GM21786 (cell line): ENCODE measurements at regions not wholly inside any gene's neighbourhood (a gene's known extent, or its start where the extent isn't known, plus 50 kb on each side); places are given as distances from the start of the nearest gene placed in this dataset.

Experiments
- ATAC-seq: cut with Tn5 transposase; IDR thresholded peaks from one replicate; pipeline ENCODE4 v1.9.1; 2021; ENCODE audit not compliant: unreplicated experiment

DNA sequence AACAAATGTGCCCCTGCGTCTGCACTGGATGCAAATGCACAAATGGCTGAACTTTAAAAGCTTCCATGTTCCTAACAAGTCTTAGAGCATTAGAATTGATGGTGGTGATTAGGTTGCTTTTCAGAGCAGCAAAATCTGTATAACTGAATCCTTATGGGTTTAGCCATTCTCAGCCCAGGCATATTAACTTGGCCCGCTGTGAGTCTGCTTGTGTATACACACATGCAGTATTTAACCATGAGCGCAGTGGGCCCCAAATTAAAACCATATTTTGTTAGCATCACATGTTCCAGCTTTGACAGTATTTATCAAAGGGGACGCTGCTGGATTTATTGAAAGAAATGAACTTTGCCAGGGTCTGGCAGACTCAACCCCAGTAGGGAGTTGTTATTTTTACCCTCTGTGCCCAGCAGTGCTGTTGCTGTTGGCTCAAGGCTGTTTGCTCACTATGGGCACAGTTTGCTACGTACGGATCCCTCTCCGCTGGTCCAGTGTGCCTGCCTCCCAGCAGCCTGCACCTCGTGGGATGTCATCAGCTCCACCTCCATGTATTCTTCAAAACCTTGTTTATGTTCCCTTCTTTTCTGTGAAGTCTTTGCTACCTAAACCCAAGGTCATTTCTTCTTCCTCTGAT is 144.7 kb downstream of the QRSL1 start:
- ATAC-seq: no peak

DNA sequence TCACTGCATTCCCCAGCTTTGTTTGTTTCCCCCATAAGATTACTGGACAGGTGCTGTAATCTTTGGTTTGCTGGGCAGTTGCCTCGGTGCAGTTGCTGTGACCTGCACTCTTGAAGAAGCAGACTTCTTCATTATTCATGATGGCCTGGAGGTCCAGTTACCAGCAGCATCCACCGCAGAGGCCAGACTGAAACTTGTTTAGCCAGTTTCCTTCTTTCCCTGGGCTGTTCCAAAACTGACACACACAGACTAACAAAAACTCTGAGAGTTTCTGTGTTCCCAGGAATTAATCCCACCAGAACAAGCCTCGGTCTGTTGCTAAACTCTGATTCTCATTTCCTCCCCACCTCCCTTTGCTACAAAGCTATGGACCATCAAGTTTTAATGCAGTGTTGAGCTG is 144.1 kb downstream of the QRSL1 start:
- no peak for ATAC-seq

DNA sequence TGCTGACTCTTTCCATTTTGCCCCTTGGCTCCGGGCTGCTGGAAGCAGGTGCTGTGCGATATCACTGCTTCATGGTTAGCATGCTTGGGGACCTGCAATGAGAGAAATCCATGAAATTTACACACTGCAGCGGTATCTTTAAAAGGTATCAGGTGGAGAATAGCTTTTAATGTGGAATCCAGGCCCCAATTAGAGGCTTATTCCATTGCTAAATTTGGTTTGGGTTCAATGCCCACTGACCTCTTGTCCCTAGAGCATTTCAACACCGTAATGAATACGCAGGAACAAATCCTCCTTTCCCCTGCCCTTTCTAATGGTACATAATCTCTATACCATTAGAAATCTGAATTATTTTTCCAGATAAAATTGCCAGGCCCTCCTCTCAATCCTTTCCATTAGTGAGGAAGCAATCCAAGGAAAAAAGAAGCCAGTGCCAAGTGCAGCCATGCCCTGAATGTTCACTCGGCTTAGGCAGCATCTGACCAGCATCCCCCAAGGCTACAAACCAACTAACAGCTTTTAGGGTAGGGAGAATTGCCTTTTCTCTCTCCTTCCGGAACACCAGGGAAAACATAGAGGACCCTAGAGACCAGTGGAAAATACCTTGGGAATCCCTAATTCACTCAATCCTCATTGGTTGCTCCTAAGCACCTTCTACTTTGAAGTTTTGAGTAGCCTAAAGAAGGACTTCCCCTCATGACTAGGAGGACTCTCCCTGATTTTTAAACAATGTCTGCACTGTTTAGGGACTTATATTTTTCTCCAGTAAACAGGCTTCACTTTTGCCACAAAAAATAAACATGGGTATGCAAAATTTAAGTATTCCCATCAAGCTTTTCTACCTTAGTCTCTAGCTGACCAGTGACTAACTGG is 143.1 kb downstream of the QRSL1 start:
- no peak for ATAC-seq

DNA sequence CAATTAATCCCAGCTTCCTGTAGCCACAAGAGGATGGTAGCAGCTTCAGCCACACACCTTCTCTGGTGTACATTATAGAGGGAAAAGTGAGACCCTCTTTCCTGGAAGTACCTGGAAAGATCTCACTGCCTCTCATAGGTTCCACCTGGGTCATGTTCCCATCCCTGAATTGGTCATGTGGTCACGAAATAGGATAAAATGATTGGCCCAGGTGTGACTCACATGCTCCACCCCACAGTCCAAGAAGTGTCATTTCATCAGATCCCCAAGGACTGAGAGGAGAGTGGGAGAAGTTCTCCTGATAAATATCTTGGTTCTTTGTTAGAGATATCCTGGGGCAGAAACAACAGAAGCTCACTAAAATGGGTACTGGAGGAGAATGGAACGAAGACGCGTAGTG is 142.4 kb downstream of the QRSL1 start:
- no peak for ATAC-seq

DNA sequence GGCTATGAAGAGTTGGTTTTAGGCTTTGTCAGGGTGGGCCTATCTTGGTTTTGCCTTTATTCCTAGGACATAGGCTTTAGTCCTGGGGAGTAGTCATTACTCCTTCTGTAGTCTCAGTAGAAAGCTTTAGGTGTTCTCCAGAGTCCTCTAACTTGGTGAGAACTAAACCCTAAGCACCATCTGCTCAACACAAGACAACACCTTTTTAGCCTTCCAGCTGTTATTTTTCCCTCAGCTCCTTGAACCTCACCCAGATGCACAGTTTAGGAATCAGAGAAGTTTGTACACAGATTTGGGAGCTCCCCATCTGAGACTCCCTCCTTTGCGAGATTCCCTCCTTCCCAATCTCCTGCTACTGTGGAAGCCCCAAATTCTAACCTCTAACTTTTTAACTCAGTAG is 141.3 kb downstream of the QRSL1 start:
- ATAC-seq: no peak

DNA sequence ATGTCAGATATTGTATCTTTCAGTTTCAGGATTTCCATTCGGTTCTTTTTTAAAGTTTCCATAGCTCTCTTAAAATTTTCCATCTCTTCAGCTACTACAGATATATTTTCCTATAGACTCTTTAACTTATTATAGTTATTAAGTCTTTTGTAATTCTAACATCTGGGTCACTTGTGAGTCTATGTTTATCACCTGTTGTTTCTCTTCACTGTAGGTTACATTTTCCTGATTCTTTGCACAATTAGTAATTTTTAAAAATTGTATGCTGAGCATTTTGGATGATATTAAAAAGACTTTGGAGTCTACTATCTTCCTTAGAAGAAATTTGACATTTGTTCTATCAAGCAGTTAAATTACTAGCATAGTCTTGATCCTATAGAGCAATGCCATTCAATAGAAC is 140.7 kb downstream of the QRSL1 start:
- ATAC-seq: no peak

DNA sequence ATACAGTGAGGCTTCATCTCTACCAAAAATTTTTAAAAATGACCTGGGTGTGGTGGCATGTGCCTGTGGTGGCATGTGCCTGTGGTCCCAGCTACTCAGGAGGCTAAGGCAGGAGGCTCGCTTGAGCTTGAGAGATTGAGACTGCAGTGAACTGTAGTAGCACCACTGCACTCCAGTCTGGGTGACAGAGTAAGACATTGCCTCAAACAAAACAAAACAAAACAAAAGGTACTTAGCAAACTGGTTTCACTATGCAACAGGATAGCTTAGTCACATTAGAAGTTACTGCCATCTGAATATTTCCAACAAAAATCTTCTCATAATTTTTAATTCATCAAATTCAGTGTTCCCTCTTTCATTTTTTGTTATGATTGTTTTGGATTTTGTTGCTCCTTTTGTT is 137.9 kb downstream of the QRSL1 start:
- ATAC-seq: no peak

DNA sequence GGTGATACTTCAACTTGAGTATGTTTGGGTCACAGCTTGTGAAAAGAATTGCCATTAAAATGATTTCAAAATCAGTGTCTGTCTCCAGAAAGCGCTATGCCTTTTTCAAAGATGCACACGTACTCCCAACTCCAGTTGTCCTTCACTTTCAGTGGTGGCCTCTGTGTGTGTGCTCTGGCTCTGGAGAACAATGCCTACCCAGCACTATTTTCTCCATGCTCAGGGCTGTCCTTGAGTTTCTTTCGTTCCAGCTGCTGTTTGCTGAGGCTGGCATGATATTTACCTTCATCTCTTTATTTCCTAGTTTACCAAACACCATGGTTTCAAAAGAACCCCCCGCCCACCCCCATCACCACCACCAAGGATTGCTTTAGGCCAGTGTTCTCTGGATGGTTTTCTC is 136.8 kb downstream of the QRSL1 start:
- no peak for ATAC-seq

DNA sequence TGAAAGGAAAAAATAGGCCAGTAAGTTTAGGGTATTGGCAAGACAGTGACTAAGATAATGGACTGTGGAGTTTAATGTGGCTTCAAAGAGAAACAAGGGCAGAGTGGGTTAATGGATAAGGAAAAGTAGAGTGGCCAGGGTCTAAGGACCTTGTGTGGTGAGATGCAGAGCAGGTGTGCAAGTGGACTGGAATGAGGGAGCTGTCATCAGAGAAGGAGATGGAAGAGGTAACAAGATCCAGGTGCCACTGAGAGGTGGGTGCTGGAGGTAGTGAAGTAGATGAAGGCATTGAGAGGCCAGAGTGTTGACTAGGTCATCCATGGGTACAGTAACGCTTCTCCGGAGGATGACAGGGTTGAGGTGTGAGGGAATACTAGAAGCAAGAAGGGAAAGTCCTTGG is 136.1 kb downstream of the QRSL1 start:
- ATAC-seq: no peak

DNA sequence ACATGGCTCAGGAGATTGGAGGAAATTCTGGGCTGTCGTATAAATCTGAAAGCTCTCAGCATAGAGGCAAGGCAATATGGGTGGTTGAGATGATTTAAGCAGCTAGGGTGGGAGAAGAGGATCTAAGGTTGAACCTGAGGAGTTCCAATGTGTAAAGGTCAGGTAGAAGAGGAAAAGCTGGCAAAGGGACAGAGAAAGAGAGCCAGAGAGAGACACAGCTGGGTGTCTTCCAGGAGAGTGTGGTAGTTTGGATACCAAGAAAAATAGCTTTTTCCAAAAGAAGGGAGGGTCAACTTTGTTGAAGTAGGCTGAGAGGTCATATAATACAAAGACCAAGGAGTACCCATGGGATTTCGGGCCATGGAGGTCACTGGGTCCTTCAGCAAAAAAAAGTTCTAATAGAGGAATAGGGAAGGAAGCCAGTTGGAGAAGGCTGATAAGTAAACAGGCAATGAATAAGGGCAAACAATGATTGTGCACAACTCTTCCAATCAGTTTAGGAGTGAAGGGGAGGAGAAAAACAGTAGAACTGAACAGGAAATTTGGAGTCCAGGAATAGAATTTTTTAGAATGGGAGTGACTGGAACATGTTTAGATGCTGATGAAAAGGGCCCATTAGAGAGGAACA is 135.1 kb downstream of the QRSL1 start:
- no peak for ATAC-seq

DNA sequence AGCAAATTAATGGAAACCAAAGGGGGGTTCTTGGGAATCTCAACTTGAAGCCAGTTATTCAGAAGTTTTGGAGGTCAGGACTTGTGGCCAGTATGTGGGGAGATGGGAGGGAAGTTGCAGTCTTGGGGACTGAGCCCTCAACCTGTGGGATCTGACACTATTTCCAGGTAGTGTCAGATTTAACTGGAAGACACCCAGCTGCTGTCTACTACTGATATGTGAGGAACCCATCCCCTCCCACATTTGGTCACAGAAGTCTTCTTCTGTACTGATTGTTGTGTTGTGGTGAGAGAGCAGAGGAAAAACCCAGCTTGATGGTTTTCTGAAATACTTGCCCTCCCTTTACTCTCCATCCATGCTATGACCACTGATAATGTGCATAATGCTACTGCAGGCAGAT is 134.0 kb downstream of the QRSL1 start:
- no peak for ATAC-seq

DNA sequence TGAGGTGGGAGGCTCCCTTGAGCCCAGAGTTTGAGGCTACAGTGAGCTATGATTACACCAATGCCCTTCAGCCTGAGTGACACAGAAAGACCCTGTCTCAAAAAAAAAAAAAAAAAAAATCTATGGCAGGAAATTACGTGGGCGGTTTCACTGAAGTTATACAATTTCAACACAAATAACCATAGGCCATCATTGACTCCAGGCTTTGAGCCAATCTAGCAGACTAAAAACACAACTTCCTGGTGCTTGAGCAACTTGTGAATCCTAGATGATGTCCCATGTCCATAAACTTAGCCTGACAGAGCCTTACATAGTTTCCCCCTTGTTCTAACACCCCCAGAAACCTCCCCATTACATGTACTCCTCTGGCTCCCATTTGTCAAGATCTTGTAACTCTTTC is 131.8 kb downstream of the QRSL1 start:
- no peak for ATAC-seq

DNA sequence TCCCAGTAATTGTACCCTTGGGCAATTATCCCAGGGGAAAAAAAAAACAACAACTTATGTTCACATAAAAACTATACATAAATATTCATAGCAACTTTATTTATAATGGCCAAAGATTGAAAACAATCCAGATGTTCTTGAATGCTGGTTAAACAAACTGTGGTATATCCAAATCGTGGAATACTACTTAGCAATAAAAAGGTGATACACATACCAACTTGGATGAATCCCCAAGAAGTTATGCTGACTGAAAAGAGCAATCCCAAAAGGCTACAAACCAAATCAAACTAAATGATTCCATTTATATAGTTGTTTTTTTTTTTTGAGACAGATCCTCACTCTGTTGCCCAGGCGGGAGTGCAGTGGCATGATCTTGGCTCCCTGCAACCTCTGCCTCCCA is 129.7 kb downstream of the QRSL1 start:
- ATAC-seq: no peak

DNA sequence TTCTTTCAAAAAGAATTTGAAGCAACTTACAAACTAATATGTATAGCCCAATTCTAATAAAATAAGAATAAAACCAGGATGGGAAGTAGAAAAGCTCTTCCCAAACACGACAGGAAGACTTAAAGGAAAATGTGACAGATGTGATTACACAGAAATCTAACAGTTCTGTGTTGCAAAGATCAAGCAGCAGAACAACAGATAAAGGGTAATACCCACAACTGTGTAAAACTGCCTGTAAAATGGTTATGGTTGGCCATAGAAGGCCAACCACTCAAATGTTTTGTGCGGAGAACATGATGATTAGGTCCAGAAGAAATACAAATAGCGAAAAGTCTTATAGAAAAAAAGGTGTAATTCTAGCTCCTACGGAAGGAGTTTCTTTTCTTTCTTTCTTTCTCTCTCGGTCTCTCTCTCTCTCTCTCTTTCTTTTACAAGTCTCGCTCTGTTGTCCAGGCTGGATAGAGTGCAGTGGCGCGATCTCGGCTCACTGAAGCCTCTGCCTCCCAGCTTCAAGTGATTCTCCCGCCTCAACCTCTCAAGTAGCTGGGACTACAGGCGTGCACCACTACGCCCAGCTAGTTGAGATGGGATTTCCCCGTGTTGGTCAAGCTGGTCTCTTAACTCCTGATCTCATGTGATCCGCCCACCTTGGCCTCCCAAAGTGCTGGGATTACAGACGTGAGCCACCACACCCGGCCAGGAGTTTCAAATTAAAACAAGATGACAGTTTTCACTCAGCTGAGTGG is 128.5 kb downstream of the QRSL1 start:
- no peak for ATAC-seq

DNA sequence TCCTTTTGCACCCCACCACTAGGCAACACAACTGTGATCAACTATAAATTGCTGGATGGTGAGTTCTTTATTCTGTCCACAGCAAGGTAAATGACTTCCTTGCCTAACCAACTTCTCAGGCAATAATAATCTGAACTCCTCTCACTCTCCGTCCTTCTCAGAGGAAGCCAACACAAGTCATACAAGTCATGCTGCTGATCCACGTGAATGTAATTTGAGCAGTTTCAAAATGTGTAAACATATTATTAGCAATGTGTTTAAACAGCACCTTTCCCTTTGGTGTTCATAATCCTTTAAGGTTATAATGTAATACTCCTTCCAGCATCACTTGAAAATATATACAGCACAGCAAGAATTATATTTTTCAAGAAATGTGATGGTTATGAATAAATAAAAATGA is 127.9 kb downstream of the QRSL1 start:
- ATAC-seq: no peak

DNA sequence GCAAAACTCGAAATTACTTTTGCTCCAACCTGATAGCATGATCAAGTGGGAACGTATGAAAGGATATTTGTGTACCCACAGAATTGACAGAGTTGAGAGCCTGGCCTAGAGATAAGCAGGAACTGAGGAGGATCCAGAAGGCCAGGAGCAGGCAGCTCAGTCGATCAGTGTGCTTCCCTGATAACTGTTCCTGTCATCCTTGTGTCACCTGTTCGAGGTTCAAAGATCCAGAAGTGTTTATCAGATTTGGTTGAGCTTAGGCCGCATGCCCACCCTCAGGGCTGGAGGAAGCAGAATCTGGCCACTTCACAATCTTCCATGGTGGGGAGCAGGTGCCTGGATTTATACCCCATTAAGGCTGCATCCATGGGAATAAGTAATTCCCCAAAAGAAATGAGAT is 124.8 kb downstream of the QRSL1 start:
- ATAC-seq: no peak

DNA sequence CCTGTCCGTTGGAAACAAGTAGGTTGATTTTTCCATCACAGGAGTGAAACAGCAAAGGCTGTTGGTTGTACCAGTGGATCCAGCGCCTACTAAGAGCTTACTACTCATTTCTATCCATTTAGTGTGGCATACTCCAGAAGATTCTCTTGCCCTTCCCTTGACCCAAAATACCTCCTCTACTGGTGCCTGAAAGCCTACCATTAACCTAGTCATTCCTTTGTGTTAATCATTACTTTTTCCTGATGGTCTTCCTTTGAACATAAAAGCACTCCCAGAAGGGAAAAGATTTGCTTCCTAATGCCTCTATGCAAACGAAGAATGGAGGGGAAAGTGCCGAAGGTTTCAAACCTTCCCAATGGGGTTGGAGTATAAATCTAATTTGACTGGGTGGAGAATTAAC is 123.3 kb downstream of the QRSL1 start:
- ATAC-seq: no peak

DNA sequence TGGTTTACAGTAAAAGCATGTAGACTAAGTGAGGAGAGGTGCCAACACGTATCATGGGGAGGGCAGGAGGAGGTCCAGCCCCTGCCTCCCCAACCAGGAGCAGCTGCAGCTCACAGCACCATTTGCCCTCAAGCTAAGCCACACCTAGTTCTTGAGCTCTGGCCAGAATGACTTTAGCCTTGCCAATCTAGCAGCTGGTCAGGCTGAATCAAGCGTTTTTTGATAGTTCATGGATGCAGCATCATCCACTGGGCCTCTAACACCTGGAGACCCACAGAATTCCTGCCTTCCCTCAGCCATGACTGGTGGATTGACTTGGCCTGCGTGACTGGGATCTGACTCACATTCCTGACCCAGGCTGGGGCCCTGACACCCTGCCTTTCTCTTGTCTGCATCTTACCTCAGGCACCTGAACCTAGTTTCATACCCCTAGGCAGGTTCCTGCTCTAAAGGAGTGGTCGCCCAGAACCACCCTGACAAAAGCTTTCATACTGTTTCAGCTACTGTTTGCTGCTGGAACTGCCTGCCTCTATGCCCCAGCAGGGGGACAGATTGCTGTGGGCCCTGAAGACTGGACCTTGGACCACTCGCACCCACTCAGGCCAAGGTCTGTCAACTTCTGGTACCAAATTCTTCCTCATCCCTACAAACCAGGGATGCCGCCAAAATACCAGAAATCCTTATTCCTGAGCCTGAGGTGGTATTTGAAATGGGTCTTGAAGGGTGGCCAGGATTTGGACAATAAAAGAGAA is 122.3 kb downstream of the QRSL1 start:
- no peak for ATAC-seq

DNA sequence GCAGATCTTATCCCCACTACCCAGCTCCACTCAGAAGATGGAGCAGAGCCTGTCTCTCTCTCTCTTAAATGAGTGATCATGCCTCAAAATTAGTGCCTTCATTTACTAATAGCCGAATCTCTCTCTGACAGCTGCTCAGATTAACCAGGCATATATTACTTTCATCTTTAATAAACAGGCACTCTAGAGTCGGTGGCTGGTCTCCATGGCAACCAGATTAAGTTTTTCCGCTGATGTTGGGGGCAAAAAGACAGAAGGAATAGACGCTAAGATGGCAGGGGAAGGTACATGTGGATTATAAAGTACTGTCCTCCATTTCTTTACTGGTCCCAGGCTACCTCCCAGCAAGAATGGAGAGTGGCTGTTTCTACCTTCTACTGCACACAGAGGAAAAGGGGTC is 121.6 kb downstream of the QRSL1 start:
- no peak for ATAC-seq

DNA sequence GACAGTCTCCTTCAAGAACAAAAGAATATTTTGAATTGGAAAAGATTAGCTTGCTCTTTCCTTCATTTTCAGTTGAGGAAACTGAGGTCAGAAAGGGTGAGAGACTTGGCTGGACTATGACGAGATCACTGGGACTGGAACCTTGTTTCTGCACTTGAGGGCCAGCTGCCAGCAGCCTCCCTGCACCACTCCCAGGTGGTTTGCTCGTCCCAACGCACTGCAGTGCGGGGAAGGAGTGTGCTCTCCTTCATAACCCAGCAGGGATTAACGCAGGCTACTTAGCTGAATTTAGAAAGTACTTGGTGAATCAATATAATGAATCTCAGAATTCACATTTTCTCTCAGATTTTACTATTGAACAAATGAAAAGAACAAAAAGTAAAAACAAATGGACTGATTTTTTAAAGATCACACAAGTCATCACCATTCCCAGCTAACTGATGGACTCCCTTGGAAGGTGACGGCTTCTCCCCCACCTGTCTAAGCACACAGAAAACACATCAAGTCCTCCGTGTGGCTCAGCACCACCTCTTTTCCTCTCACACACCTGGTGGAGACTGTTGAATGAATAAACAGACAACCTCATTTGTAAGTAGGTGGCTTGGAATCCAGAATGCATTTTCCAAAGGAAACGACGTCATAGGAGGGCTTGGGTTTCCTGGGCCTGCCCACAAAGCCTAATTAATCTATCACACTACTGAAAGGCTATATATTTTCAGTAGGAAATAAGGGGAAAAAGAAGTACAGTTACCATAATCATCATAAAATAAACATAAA is 121.0 kb downstream of the QRSL1 start:
- ATAC-seq: no peak
